Natural killer cell (primary cell): ENCODE measurements at regions not wholly inside any gene's neighbourhood (a gene's known extent, or its start where the extent isn't known, plus 50 kb on each side); places are given as distances from the start of the nearest gene placed in this dataset.

Experiments
- ATAC-seq, 3 donors: fragments of 150-1000 bp in 2 of 3; fragments of 200-7000 bp in 1 of 3; cut with Tn5 transposase; 1 replicate in 1 of 3; 2 replicates in 2 of 3; pipeline ENCODE4 v1.10.0; 2021; ENCODE audit warnings: mild to moderate bottlenecking in 2 of 3, moderate library complexity in 2 of 3
- DNase-seq, 2 donors: peaks; one replicate each; pipeline versions ENCODE4 v3.0.0 to v3.0.0-alpha.2; 2013 to 2021; ENCODE audit warnings: mixed read lengths in 1 of 2
- H3K27ac ChIP-seq: one replicate; pipeline ENCODE4 v1.5.1; 2013; ENCODE audit warnings: mild to moderate bottlenecking, low read length
- H3K27me3 ChIP-seq: one replicate; pipeline ENCODE4 v1.6.1; 2013; ENCODE audit warnings: low read length; ENCODE audit not compliant: control insufficient read depth, insufficient read depth
- H3K36me3 ChIP-seq: one replicate; pipeline ENCODE4 v1.6.1; 2013; ENCODE audit warnings: low read length; ENCODE audit not compliant: control insufficient read depth, insufficient read depth
- H3K4me1 ChIP-seq: one replicate; pipeline ENCODE4 v1.6.1; 2013; ENCODE audit warnings: low read length; ENCODE audit not compliant: control insufficient read depth, insufficient read depth
- H3K4me3 ChIP-seq: one replicate; pipeline ENCODE4 v1.5.1; 2013; ENCODE audit warnings: low read length
- H3K9me3 ChIP-seq: one replicate; pipeline ENCODE4 v1.6.1; 2013; ENCODE audit warnings: low read length; ENCODE audit not compliant: control insufficient read depth, insufficient read depth
- H3K27ac Mint-ChIP-seq, 2 donors: one replicate each; pipeline ENCODE4 v1.8.0; 2022; ENCODE audit warnings: mild to moderate bottlenecking in 2 of 2, mixed read lengths in 2 of 2, moderate library complexity in 1 of 2
- H3K27me3 Mint-ChIP-seq, 2 donors: one replicate each; pipeline ENCODE4 v1.8.0; 2022; ENCODE audit warnings: low read depth in 2 of 2, mixed read lengths in 2 of 2
- H3K36me3 Mint-ChIP-seq: one replicate; pipeline ENCODE4 v1.8.0; 2022; ENCODE audit warnings: mixed read lengths
- H3K4me1 Mint-ChIP-seq, 2 donors: one replicate each; pipeline ENCODE4 v1.8.0; 2022; ENCODE audit warnings: mixed read lengths in 2 of 2
- H3K4me3 Mint-ChIP-seq: one replicate; pipeline ENCODE4 v1.8.0; 2022; ENCODE audit warnings: mild to moderate bottlenecking, moderate library complexity, mixed read lengths
- H3K9me3 Mint-ChIP-seq, 2 donors: one replicate each; pipeline ENCODE4 v1.8.0; 2022; ENCODE audit warnings: mixed read lengths in 2 of 2
- CTCF ChIP-seq: fragments of 200-600 bp; IDR thresholded peaks from one replicate; pipeline ENCODE4 v1.8.0; 2022; ENCODE audit warnings: antibody characterized with exemption
- WGBS: methylation state at CpG from one replicate; pipeline ENCODE4 v1.1.7; 2013; ENCODE audit warnings: missing lambda C conversion rate; ENCODE audit not compliant: insufficient coverage; 5-methylcytosine and 5-hydroxymethylcytosine counted together
- intact Hi-C: fragments of 100-400 bp; cut with micrococcal nuclease; formaldehyde crosslinking; loops from one replicate; pipeline ENCODE4 v1.14.2; 2022

DNA sequence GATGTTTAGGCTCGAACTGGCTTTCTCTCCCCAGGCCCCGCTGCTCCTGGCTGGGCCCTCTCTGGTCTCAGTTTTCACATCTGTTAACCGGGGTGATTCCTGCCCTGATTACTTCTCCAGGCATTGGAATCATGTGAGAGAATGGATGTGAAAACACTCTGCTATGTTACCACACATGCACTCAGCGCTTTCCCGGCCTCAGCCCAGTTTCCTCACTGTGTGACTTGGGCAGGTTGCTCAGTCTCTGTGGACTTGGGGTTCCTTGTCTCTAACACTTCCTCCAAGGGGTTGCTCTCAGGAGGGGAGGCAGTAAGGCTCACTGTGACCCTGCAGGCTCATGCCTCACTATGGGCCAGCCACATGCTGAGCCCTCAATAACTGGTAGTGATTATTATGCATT, 230.4 kb upstream of the HS6ST1 start:
- no peaks in the 10 kb centered on the region for H3K4me1 ChIP-seq
- H3K4me1 Mint-ChIP-seq = no peaks in the 10 kb centered on the region
- DNase-seq (no peak), ATAC-seq (no peak)
- H3K9me3 ChIP-seq = no peaks in the 10 kb centered on the region
- H3K27me3 Mint-ChIP-seq = no peaks in the 10 kb centered on the region
- no peak overlapping the region for H3K27ac ChIP-seq
- intact Hi-C loops = no loop called here
- no peaks in the 10 kb centered on the region for H3K27me3 ChIP-seq
- H3K9me3 Mint-ChIP-seq = peaks cover 0 to 10% of the 10 kb centered on the region in 2 donors
- WGBS = 86% methylated on average over 5 of the region's 5 CpGs
- no peaks in the 10 kb centered on the region for H3K36me3 Mint-ChIP-seq
- H3K36me3 ChIP-seq = no peaks in the 10 kb centered on the region
- H3K27ac Mint-ChIP-seq = no peak overlapping the region
- H3K4me3 ChIP-seq = no peak overlapping the region
- no peak for TF ChIP-seq CTCF
- H3K4me3 Mint-ChIP-seq = no peak overlapping the region

- ATAC-seq = no peak
- Mint-ChIP-seq H3K4me1 (no peaks in the 10 kb centered on the region), H3K27ac (no peak overlapping the region), H3K9me3 (peaks cover 0 to 10% of the 10 kb centered on the region in 2 donors), H3K36me3 (no peaks in the 10 kb centered on the region), H3K4me3 (no peak overlapping the region), H3K27me3 (no peaks in the 10 kb centered on the region)
- WGBS = 87% methylated on average over 10 of the region's 11 CpGs
- intact Hi-C loops = no loop called here
- Histone ChIP-seq H3K4me3 (no peak overlapping the region), H3K4me1 (no peaks in the 10 kb centered on the region), H3K9me3 (no peaks in the 10 kb centered on the region), H3K36me3 (no peaks in the 10 kb centered on the region), H3K27me3 (no peaks in the 10 kb centered on the region), H3K27ac (no peak overlapping the region)
- DNase-seq = no peak
- no peak for TF ChIP-seq CTCF
Observed at GRCh38 chr2:128549646-128550260, 231.1 kb upstream of the HS6ST1 start.

- WGBS = 81% methylated on average over 6 of the region's 6 CpGs
- H3K27ac ChIP-seq = no peak overlapping the region
- Mint-ChIP-seq H3K27me3 (no peaks in the 10 kb centered on the region), H3K36me3 (no peaks in the 10 kb centered on the region), H3K4me3 (no peak overlapping the region), H3K27ac (no peak overlapping the region), H3K9me3 (peaks cover 0 to 10% of the 10 kb centered on the region in 2 donors), H3K4me1 (no peaks in the 10 kb centered on the region)
- H3K9me3 ChIP-seq = no peaks in the 10 kb centered on the region
- H3K4me1 ChIP-seq = no peaks in the 10 kb centered on the region
- no peaks in the 10 kb centered on the region for H3K27me3 ChIP-seq
- TF ChIP-seq CTCF = no peak
- ATAC-seq (no peak), DNase-seq (no peak)
- intact Hi-C loops = no loop called here
- no peaks in the 10 kb centered on the region for H3K36me3 ChIP-seq
- H3K4me3 ChIP-seq = no peak overlapping the region
Observed at GRCh38 chr2:128550389-128550788, 231.7 kb upstream of the HS6ST1 start.

DNA sequence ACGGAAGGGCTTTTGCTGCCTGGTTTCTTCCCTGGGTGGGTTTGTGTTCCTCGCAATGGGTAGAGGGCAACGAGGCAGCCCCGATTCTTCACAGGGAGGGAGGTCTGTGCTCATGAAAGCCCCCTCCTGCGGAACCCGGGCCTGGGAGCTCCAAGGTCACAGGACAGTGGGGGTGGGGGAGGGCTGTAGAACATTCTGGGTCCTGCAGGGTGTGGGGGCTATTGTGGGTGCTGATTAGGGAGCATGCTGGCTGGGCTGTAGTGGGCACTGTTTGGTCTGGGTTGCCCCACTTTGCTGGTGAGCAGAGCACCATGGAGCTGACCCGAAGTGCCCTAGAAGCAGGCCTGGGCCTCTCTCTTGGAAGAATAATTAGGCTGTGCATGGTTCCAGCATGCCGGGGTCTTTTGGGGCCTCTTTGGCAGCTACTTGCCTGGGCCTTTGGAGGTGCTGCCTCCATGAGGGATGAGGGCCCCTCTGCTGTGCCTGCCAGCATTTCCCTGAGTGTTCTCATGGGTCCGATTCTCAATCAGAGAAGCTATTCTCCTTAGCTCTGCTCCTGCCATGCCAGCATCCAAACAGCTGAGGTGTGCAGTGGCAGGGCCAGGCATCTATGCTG, 232.2 kb upstream of the HS6ST1 start:
- intact Hi-C loops = no loop called here

More for the DNA sequence above, 232.2 kb upstream of the HS6ST1 start:
- Mint-ChIP-seq H3K27ac (no peak overlapping the region), H3K9me3 (peaks cover 0 to 10% of the 10 kb centered on the region in 2 donors), H3K4me3 (no peak overlapping the region), H3K4me1 (no peaks in the 10 kb centered on the region), H3K27me3 (no peaks in the 10 kb centered on the region), H3K36me3 (no peaks in the 10 kb centered on the region)
- Histone ChIP-seq H3K4me3 (no peak overlapping the region), H3K9me3 (no peaks in the 10 kb centered on the region), H3K27ac (no peak overlapping the region), H3K4me1 (no peaks in the 10 kb centered on the region), H3K27me3 (no peaks in the 10 kb centered on the region), H3K36me3 (no peaks in the 10 kb centered on the region)
- no peak for DNase-seq
- 91% methylated on average over 9 of the region's 9 CpGs for WGBS
- no peak for TF ChIP-seq CTCF
- ATAC-seq = no peak
